T-helper 17 cell (primary cell): ENCODE measurements at regions not wholly inside any gene's neighbourhood (a gene's known extent, or its start where the extent isn't known, plus 50 kb on each side); places are given as distances from the start of the nearest gene placed in this dataset.

Source experiments
- ATAC-seq: fragments of 150-1000 bp; cut with Tn5 transposase; 2 replicates; pipeline ENCODE4 v1.10.0; 2021; ENCODE audit warnings: mild to moderate bottlenecking, moderate library complexity
- DNase-seq, 3 donors: peaks; one replicate each; pipeline versions ENCODE4 v3.0.0 to v3.0.0-alpha.2; 2020 to 2021
- H3K9me3 ChIP-seq: one replicate; pipeline ENCODE4 v1.7.0; 2013; ENCODE audit warnings: low read length, mild to moderate bottlenecking; ENCODE audit not compliant: control insufficient read depth, poor library complexity, severe bottlenecking
- H3K27ac Mint-ChIP-seq: one replicate; pipeline ENCODE4 v1.8.0; 2022; ENCODE audit warnings: mild to moderate bottlenecking, moderate library complexity, mixed read lengths
- H3K27me3 Mint-ChIP-seq: one replicate; pipeline ENCODE4 v1.8.0; 2022; ENCODE audit warnings: mixed read lengths
- H3K36me3 Mint-ChIP-seq: one replicate; pipeline ENCODE4 v1.8.0; 2022; ENCODE audit warnings: low read depth, mixed read lengths
- H3K4me1 Mint-ChIP-seq: one replicate; pipeline ENCODE4 v1.8.0; 2022; ENCODE audit warnings: mild to moderate bottlenecking, mixed read lengths
- H3K4me3 Mint-ChIP-seq: one replicate; pipeline ENCODE4 v1.8.0; 2022; ENCODE audit warnings: mild to moderate bottlenecking, moderate library complexity, mixed read lengths

DNA sequence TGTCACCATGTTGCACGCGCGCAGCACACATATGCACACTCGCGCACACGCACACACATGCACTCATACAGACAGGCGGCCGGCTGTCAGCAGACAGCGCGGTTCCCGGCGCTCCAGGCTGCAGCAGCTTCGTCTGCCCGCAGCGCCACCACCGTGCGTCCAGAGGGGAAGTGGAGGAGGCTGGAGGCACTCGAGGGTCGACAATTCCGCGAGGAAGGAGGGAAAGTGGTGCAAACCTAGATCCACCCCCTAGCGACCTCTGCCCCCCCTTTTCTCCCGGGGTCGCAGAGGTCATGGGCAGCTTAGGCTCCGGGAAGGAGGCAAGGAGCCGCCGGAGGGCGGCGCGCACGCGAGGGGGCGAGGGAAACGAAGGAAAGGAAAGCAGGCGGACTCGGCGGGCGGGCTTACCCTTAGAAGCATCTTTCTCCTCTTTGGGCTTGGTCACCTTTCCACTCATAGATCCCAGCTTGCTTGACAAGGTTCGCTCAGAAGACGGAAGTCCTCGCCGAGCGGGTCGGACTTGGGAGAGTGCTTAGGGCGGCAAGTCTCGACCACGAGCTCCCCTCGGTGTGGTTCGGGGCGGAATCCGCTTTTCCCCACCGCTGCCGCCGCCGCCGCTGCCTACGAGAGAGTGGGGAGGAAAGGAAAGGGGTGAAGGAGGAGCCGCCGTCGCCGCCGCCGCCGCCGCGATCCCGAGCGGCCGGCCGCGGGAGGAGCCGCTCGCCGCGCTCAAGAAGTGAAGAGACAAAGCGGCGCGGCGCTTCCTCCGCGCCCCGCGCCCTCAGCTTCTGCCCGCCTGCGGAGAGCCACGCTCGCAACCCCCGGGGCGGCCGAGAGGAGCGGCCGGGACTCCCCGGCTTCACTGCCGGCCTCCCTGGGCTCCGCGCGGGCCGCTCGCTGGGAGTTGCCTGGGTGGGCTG, 326.6 kb upstream of the F9 start:
- H3K9me3 ChIP-seq, result no peaks in the 10 kb centered on the region
- no peak overlapping the region for H3K27ac Mint-ChIP-seq
- H3K4me1 Mint-ChIP-seq, result no peaks in the 10 kb centered on the region
- H3K27me3 Mint-ChIP-seq, result peaks cover 5% of the 10 kb centered on the region
- H3K4me3 Mint-ChIP-seq, result peak overlapping the region; percentile 58
- peaks cover 2% of the 10 kb centered on the region for H3K36me3 Mint-ChIP-seq
- ATAC-seq (no peak), DNase-seq (no peak)

- Mint-ChIP-seq H3K27ac (no peak overlapping the region), H3K36me3 (peaks cover 2% of the 10 kb centered on the region), H3K27me3 (peaks cover 5% of the 10 kb centered on the region), H3K4me3 (no peak overlapping the region), H3K4me1 (no peaks in the 10 kb centered on the region)
- H3K9me3 ChIP-seq, result no peaks in the 10 kb centered on the region
- DNase-seq (no peak), ATAC-seq (no peak)
Observed at GRCh38 chrX:139202742-139203420, 327.7 kb upstream of the F9 start.

- DNase-seq (no peak), ATAC-seq (no peak)
- peaks cover 2% of the 10 kb centered on the region for H3K36me3 Mint-ChIP-seq
- peaks cover 5% of the 10 kb centered on the region for H3K27me3 Mint-ChIP-seq
- no peaks in the 10 kb centered on the region for H3K9me3 ChIP-seq
- H3K4me3 Mint-ChIP-seq, result no peak overlapping the region
- H3K4me1 Mint-ChIP-seq, result no peaks in the 10 kb centered on the region
- no peak overlapping the region for H3K27ac Mint-ChIP-seq
Observed at GRCh38 chrX:139201924-139202323, 328.6 kb upstream of the F9 start.

- Mint-ChIP-seq H3K4me1 (no peaks in the 10 kb centered on the region), H3K27me3 (peaks cover 5% of the 10 kb centered on the region), H3K4me3 (peak overlapping the region; percentile 7), H3K36me3 (peaks cover 2% of the 10 kb centered on the region), H3K27ac (no peak overlapping the region)
- ATAC-seq (no peak), DNase-seq (no peak)
- H3K9me3 ChIP-seq, result no peaks in the 10 kb centered on the region
Observed at GRCh38 chrX:139200793-139201192, 329.7 kb upstream of the F9 start.

DNA sequence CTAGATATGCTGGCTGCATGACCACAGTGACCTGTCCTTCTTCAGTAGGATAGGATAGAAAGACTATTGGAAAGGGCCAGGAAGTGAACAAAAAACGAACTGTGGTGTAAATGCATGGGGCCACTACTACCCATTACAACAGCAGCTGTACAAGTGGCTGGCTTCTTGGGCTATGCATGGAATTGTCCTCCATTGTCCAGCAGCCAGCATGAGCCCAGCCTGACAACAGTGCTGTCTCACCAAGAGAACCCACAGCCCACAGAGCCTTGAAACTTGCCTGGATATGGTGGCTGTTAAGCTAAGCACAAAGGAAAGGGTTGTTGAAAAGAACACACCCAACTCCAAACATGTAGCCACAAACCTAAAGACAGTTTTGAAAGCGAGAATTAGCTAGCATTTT, 330.2 kb upstream of the F9 start:
- Mint-ChIP-seq H3K4me1 (no peaks in the 10 kb centered on the region), H3K27me3 (peaks cover 5% of the 10 kb centered on the region), H3K36me3 (peaks cover 2% of the 10 kb centered on the region), H3K27ac (no peak overlapping the region), H3K4me3 (peak overlapping the region; percentile 7)
- no peak for ATAC-seq
- DNase-seq, result no peak
- no peaks in the 10 kb centered on the region for H3K9me3 ChIP-seq

DNA sequence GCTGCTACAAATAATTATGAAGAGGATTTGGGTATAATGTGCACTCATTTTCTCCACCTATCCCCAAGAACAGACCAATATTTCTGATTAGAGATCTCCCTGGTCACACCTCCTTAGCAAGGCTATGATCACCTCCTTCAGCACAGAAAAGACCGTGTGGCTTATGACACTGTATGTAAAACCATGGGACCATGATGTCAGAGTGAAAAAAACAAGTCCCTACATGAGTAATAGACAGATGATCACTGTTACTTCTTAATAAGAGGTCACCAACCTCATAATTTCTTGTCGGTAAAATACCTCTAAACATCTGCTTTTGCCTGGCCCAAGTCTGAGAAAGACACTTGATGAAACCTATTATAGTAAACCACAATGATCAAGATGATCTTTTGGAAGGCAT, 330.6 kb upstream of the F9 start:
- H3K4me1 Mint-ChIP-seq, result no peaks in the 10 kb centered on the region
- no peak for ATAC-seq
- no peak for DNase-seq
- no peak overlapping the region for H3K4me3 Mint-ChIP-seq
- H3K9me3 ChIP-seq, result no peaks in the 10 kb centered on the region
- H3K27me3 Mint-ChIP-seq, result peaks cover 5% of the 10 kb centered on the region
- peaks cover 2% of the 10 kb centered on the region for H3K36me3 Mint-ChIP-seq
- H3K27ac Mint-ChIP-seq, result no peak overlapping the region

DNA sequence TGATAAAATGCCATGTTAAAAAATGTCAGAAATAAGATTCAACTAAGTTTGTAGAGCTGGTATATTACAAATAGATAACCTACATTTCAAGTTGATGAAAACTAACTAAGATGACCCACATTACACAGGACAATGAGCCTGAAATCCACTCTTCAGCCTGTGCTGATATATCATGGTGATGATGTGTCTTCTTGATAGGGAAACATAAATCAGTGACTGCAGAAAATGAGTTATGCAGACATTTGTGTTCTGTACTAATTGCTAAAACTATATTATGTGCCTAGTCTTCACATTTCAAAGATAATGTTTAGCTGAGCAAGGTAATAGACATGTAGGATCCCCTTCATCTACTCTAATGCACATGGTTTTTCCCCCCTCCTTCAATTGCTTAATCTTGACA, 331.6 kb upstream of the F9 start:
- DNase-seq (no peak), ATAC-seq (no peak)
- H3K4me3 Mint-ChIP-seq, result no peak overlapping the region
- H3K9me3 ChIP-seq, result no peaks in the 10 kb centered on the region
- H3K4me1 Mint-ChIP-seq, result no peaks in the 10 kb centered on the region
- peaks cover 5% of the 10 kb centered on the region for H3K27me3 Mint-ChIP-seq
- H3K36me3 Mint-ChIP-seq, result no peaks in the 10 kb centered on the region
- H3K27ac Mint-ChIP-seq, result no peak overlapping the region

GRCh38 chrX:139196890-139197289, 333.6 kb upstream of the F9 start:
- Mint-ChIP-seq H3K27me3 (peaks cover under 1% of the 10 kb centered on the region), H3K4me1 (no peaks in the 10 kb centered on the region), H3K36me3 (no peaks in the 10 kb centered on the region), H3K27ac (no peak overlapping the region), H3K4me3 (no peak overlapping the region)
- H3K9me3 ChIP-seq, result no peaks in the 10 kb centered on the region
- ATAC-seq, result no peak
- DNase-seq, result no peak

DNA sequence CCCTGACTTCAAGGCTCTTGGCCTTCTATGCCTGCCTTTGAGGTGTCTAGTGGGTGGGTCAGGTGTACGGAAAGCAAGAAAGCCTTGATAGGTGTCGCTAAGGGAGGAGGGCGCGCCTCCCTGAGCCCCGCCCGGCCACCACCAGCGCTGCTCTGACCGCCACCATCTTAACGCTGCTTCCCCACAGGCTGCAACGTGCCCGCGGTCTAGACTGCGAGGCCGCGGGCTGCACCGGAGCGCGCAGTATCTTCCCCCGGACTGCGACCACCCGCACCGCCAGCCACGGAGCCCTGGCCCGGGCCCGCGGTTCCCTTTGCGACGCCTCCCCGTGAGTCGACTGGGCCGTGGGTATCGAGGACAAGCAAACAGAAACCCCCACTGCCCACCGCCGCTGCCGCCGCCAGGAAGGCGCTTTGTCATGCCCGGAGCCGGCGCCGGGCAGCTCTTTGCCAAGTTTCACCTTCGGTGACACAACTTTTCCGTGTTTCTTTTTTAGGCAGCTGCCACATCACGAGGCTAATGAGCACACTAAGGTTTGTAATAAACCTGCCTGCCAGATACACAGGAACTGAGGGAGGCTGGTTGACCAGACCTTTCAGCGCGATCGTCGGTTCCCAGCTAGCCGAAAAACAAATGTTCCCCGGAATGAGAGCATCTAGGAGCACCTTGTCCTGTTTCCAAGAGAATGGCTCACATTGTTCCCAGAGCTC, 335.8 kb upstream of the F9 start:
- H3K4me3 Mint-ChIP-seq, result no peak overlapping the region
- peaks cover 4% of the 10 kb centered on the region for H3K27me3 Mint-ChIP-seq
- no peak overlapping the region for H3K27ac Mint-ChIP-seq

DNA sequence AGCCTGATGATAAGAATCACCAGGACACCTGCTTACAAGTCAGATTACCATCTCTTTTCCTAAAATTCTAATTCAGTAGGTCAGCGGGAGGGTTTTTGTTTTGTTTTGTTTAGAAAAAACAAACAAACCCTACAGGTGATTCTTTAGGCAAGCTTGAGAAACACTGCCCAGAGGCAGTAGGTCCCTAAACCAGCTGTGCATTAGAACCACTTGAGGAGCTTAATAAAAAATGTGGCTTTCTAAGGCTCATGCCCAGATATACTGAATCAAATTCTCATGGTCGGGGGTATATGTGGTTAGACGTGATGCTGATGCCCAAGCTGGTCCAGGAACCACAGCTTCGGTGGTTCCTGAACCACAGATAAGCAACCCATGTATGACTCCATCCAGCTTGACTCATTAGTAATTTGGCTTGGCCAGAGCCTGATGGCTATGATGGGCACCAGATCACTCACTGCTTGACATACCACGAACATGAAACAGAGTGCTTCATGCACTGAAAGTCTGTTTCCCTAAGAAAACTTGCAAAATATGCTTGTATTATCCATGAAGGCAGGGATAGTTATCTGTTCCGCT, 338.1 kb upstream of the F9 start:
- ATAC-seq (no peak), DNase-seq (no peak)
- H3K27ac Mint-ChIP-seq, result no peak overlapping the region
- H3K9me3 ChIP-seq, result no peaks in the 10 kb centered on the region
- no peak overlapping the region for H3K4me3 Mint-ChIP-seq
- H3K4me1 Mint-ChIP-seq, result no peaks in the 10 kb centered on the region
- no peaks in the 10 kb centered on the region for H3K36me3 Mint-ChIP-seq
- peaks cover 10% of the 10 kb centered on the region for H3K27me3 Mint-ChIP-seq

More for the DNA sequence above, 335.8 kb upstream of the F9 start:
- Mint-ChIP-seq H3K36me3 (no peaks in the 10 kb centered on the region), H3K4me1 (no peaks in the 10 kb centered on the region)
- DNase-seq, result no peak
- no peak for ATAC-seq
- H3K9me3 ChIP-seq, result no peaks in the 10 kb centered on the region

- Mint-ChIP-seq H3K27ac (no peak overlapping the region), H3K4me1 (no peaks in the 10 kb centered on the region)
Observed at GRCh38 chrX:139191746-139192385, 338.7 kb upstream of the F9 start.

GRCh38 chrX:139191286-139191685, 339.3 kb upstream of the F9 start:
- DNase-seq (no peak), ATAC-seq (no peak)
- H3K4me1 Mint-ChIP-seq, result no peaks in the 10 kb centered on the region
- H3K36me3 Mint-ChIP-seq, result no peaks in the 10 kb centered on the region
- H3K27me3 Mint-ChIP-seq, result peaks cover 10% of the 10 kb centered on the region
- H3K27ac Mint-ChIP-seq, result no peak overlapping the region
- no peaks in the 10 kb centered on the region for H3K9me3 ChIP-seq
- H3K4me3 Mint-ChIP-seq, result no peak overlapping the region

More at GRCh38 chrX:139191746-139192385, 338.7 kb upstream of the F9 start:
- Mint-ChIP-seq H3K36me3 (no peaks in the 10 kb centered on the region), H3K27me3 (peaks cover 10% of the 10 kb centered on the region), H3K4me3 (no peak overlapping the region)
- no peak for DNase-seq
- no peak for ATAC-seq
- H3K9me3 ChIP-seq, result no peaks in the 10 kb centered on the region

- H3K4me3 Mint-ChIP-seq, result no peak overlapping the region
Observed at GRCh38 chrX:139187738-139188137, 342.8 kb upstream of the F9 start.

More at GRCh38 chrX:139187738-139188137, 342.8 kb upstream of the F9 start:
- no peaks in the 10 kb centered on the region for H3K36me3 Mint-ChIP-seq
- H3K9me3 ChIP-seq, result no peaks in the 10 kb centered on the region
- DNase-seq (no peak), ATAC-seq (no peak)
- H3K27me3 Mint-ChIP-seq, result peaks cover 16% of the 10 kb centered on the region
- no peak overlapping the region for H3K27ac Mint-ChIP-seq
- H3K4me1 Mint-ChIP-seq, result no peaks in the 10 kb centered on the region
